H9 (cell line): ENCODE measurements at regions not wholly inside any gene's neighbourhood (a gene's known extent, or its start where the extent isn't known, plus 50 kb on each side); places are given as distances from the start of the nearest gene placed in this dataset.

ENCODE experiments used
- DNase-seq: peaks from one replicate; pipeline ENCODE4 v3.0.0-alpha.2; 2017
- H2AFZ ChIP-seq: one replicate; pipeline ENCODE4 v1.6.1; 2013; ENCODE audit warnings: mild to moderate bottlenecking, low read length, control low read depth, moderate library complexity
- H2AK5ac ChIP-seq: 2 replicates; pipeline ENCODE4 v1.6.1; 2013; ENCODE audit warnings: low read length, control low read depth, mixed read lengths; ENCODE audit not compliant: insufficient read length
- H2BK120ac ChIP-seq: one replicate; pipeline ENCODE4 v1.6.1; 2013; ENCODE audit warnings: low read depth, mild to moderate bottlenecking, low read length, control low read depth, inconsistent platforms; ENCODE audit not compliant: poor library complexity, severe bottlenecking
- H2BK12ac ChIP-seq: 2 replicates; pipeline ENCODE4 v1.6.1; 2013; ENCODE audit warnings: low read length, control low read depth, mixed read lengths, low read depth; ENCODE audit not compliant: insufficient read length
- H2BK15ac ChIP-seq: 2 replicates; pipeline ENCODE4 v1.6.1; 2013; ENCODE audit warnings: low read depth, low read length, control low read depth
- H2BK20ac ChIP-seq: one replicate; pipeline ENCODE4 v1.6.1; 2013; ENCODE audit warnings: low read depth, mild to moderate bottlenecking, low read length, control low read depth, inconsistent platforms; ENCODE audit not compliant: poor library complexity, severe bottlenecking
- H2BK5ac ChIP-seq: 2 replicates; pipeline ENCODE4 v1.6.1; 2013; ENCODE audit warnings: low read length, control low read depth, mixed read lengths; ENCODE audit not compliant: insufficient read length
- H3K14ac ChIP-seq: 2 replicates; pipeline ENCODE4 v1.6.1; 2013; ENCODE audit warnings: low read length, control low read depth; ENCODE audit not compliant: insufficient read depth
- H3K18ac ChIP-seq: 2 replicates; pipeline ENCODE4 v1.6.1; 2013; ENCODE audit warnings: low read depth, mild to moderate bottlenecking, mixed read lengths, low read length, control low read depth; ENCODE audit not compliant: insufficient read length
- H3K23ac ChIP-seq: 2 replicates; pipeline ENCODE4 v1.6.1; 2013; ENCODE audit warnings: low read length, control low read depth, mixed read lengths, low read depth; ENCODE audit not compliant: insufficient read length
- H3K23me2 ChIP-seq: 2 replicates; pipeline ENCODE4 v1.6.1; 2013; ENCODE audit warnings: low read depth, mild to moderate bottlenecking, mixed read lengths, low read length, control low read depth; ENCODE audit not compliant: insufficient read length, poor library complexity, severe bottlenecking
- H3K27ac ChIP-seq: 2 replicates; pipeline ENCODE4 v1.5.1; 2013; ENCODE audit warnings: low read length, control low read depth, mixed read lengths, low read depth; ENCODE audit not compliant: insufficient read length
- H3K27me3 ChIP-seq: 2 replicates; pipeline ENCODE4 v1.6.1; 2013; ENCODE audit warnings: low read length, control low read depth, inconsistent platforms; ENCODE audit not compliant: insufficient read depth
- H3K4ac ChIP-seq: 2 replicates; pipeline ENCODE4 v1.6.1; 2013; ENCODE audit warnings: low read depth, mild to moderate bottlenecking, control low read depth, inconsistent platforms, low read length, moderate library complexity
- H3K4me1 ChIP-seq: 2 replicates; pipeline ENCODE4 v1.6.1; 2013; ENCODE audit warnings: low read length, control low read depth, inconsistent platforms; ENCODE audit not compliant: insufficient read depth
- H3K4me2 ChIP-seq: 2 replicates; pipeline ENCODE4 v1.6.1; 2013; ENCODE audit warnings: low read length, control low read depth, mixed read lengths; ENCODE audit not compliant: insufficient read length, insufficient read depth
- H3K56ac ChIP-seq: 2 replicates; pipeline ENCODE4 v1.6.1; 2013; ENCODE audit warnings: low read depth, mild to moderate bottlenecking, mixed read lengths, low read length, control low read depth; ENCODE audit not compliant: insufficient read length
- H3K79me1 ChIP-seq: 2 replicates; pipeline ENCODE4 v1.6.1; 2013; ENCODE audit warnings: low read depth, mild to moderate bottlenecking, moderate library complexity, low read length, control low read depth, inconsistent platforms; ENCODE audit not compliant: insufficient read depth, poor library complexity, severe bottlenecking
- H3K79me2 ChIP-seq: 2 replicates; pipeline ENCODE4 v1.6.1; 2013; ENCODE audit warnings: low read length, control low read depth, inconsistent platforms; ENCODE audit not compliant: insufficient read depth
- H3K9ac ChIP-seq: 2 replicates; pipeline ENCODE4 v1.6.1; 2013; ENCODE audit warnings: low read length, control low read depth, mixed read lengths; ENCODE audit not compliant: insufficient read length; ENCODE audit errors: extremely low read depth
- H3K9me3 ChIP-seq: one replicate; pipeline ENCODE4 v1.6.1; 2013; ENCODE audit warnings: low read depth, low read length, inconsistent platforms; ENCODE audit not compliant: control insufficient read depth
- H3T11ph ChIP-seq: one replicate; pipeline ENCODE4 v1.6.1; 2013; ENCODE audit warnings: mild to moderate bottlenecking, low read length, control low read depth, inconsistent platforms
- H4K20me1 ChIP-seq: one replicate; pipeline ENCODE4 v1.6.1; 2013; ENCODE audit not compliant: control insufficient read depth, insufficient read length, insufficient read depth
- H4K5ac ChIP-seq: 2 replicates; pipeline ENCODE4 v1.6.1; 2013; ENCODE audit warnings: low read depth, mild to moderate bottlenecking, mixed read lengths, low read length, control low read depth; ENCODE audit not compliant: insufficient read length
- H4K8ac ChIP-seq: replicated peaks from 2 replicates; pipeline ENCODE4 v1.6.1; 2013; ENCODE audit warnings: low read length, control low read depth, mixed read lengths, low read depth; ENCODE audit not compliant: insufficient read length
- H4K91ac ChIP-seq: 2 replicates; pipeline ENCODE4 v1.6.1; 2013; ENCODE audit warnings: low read depth, mild to moderate bottlenecking, moderate library complexity, mixed read lengths, low read length, control low read depth; ENCODE audit not compliant: insufficient read length
- H3K27ac Mint-ChIP-seq, 3 experiments: 2 replicates in 2 of 3; 3 replicates in 1 of 3; pipeline ENCODE4 v1.8.0; 2020 to 2021; ENCODE audit warnings: mixed read lengths in 3 of 3, mild to moderate bottlenecking in 1 of 3, moderate library complexity in 1 of 3
- H3K27me3 Mint-ChIP-seq: 2 replicates; pipeline ENCODE4 v1.8.0; 2021; ENCODE audit warnings: low read depth, mild to moderate bottlenecking, moderate library complexity, mixed read lengths
- H3K36me3 Mint-ChIP-seq, 3 experiments: 2 replicates in 2 of 3; 3 replicates in 1 of 3; pipeline ENCODE4 v1.8.0; 2020 to 2021; ENCODE audit warnings: low read depth in 3 of 3, mixed read lengths in 3 of 3; ENCODE audit not compliant: insufficient read depth in 1 of 3
- H3K4me1 Mint-ChIP-seq, 2 experiments: 2 replicates each; pipeline ENCODE4 v1.8.0; 2020; ENCODE audit warnings: mixed read lengths in 2 of 2
- H3K4me3 Mint-ChIP-seq, 2 experiments: 2 replicates in 1 of 2; 3 replicates in 1 of 2; pipeline ENCODE4 v1.8.0; 2020 to 2021; ENCODE audit warnings: mild to moderate bottlenecking in 2 of 2, mixed read lengths in 2 of 2, moderate library complexity in 1 of 2
- H3K9me3 Mint-ChIP-seq, 2 experiments: 2 replicates in 1 of 2; 3 replicates in 1 of 2; pipeline ENCODE4 v1.8.0; 2020; ENCODE audit warnings: mild to moderate bottlenecking in 2 of 2, mixed read lengths in 2 of 2, moderate library complexity in 1 of 2
- CTCF ChIP-seq: fragments of 200-600 bp; sonication (generic); conservative IDR thresholded peaks from 3 replicates; pipeline ENCODE4 v1.8.0; 2021; ENCODE audit warnings: antibody characterized with exemption, mild to moderate bottlenecking

- no peak overlapping the region for H3K23ac ChIP-seq
- H3K4ac ChIP-seq, result no peak overlapping the region
- H4K5ac ChIP-seq, result no peak overlapping the region
- Mint-ChIP-seq H3K27ac (no peak overlapping the region), H3K4me1 (peaks cover 7 to 13% of the 10 kb centered on the region in 2 experiments), H3K4me3 (no peak overlapping the region), H3K9me3 (no peaks in the 10 kb centered on the region), H3K36me3 (no peaks in the 10 kb centered on the region), H3K27me3 (no peaks in the 10 kb centered on the region)
- H2AFZ ChIP-seq, result no peak overlapping the region
- H3K79me2 ChIP-seq, result no peaks in the 10 kb centered on the region
- H2AK5ac ChIP-seq, result no peak overlapping the region
- no peak for DNase-seq
- no peak overlapping the region for H2BK15ac ChIP-seq
- no peak overlapping the region for H4K91ac ChIP-seq
- H3K23me2 ChIP-seq, result no peaks in the 10 kb centered on the region
- H3K79me1 ChIP-seq, result no peaks in the 10 kb centered on the region
- no peak overlapping the region for H4K8ac ChIP-seq
- no peaks in the 10 kb centered on the region for H3K27me3 ChIP-seq
- H3K9me3 ChIP-seq, result no peaks in the 10 kb centered on the region
- no peak overlapping the region for H2BK20ac ChIP-seq
- no peak overlapping the region for H3K18ac ChIP-seq
- no peak overlapping the region for H2BK12ac ChIP-seq
- no peak overlapping the region for H3K14ac ChIP-seq
- no peak overlapping the region for H3K27ac ChIP-seq
- H4K20me1 ChIP-seq, result no peaks in the 10 kb centered on the region
- no peak for TF ChIP-seq CTCF
- no peak overlapping the region for H3K56ac ChIP-seq
- H3T11ph ChIP-seq, result no peak overlapping the region
- H2BK5ac ChIP-seq, result no peak overlapping the region
- H2BK120ac ChIP-seq, result no peak overlapping the region
- H3K4me1 ChIP-seq, result no peaks in the 10 kb centered on the region
- no peak overlapping the region for H3K4me2 ChIP-seq
- H3K9ac ChIP-seq, result no peak overlapping the region
Measured at GRCh38 chr12:89264837-89265236, 87.5 kb downstream of the DUSP6 start.
